ENCODE measurements at regions not wholly inside any gene's neighbourhood (a gene's known extent, or its start where the extent isn't known, plus 50 kb on each side); places are given as distances from the start of the nearest gene placed in this dataset.
"Not testable (repeated sequence)": the region's sequence is repeated elsewhere in the genome, so short reads cannot be mapped to it uniquely, and the experiment has no call there.

DNA sequence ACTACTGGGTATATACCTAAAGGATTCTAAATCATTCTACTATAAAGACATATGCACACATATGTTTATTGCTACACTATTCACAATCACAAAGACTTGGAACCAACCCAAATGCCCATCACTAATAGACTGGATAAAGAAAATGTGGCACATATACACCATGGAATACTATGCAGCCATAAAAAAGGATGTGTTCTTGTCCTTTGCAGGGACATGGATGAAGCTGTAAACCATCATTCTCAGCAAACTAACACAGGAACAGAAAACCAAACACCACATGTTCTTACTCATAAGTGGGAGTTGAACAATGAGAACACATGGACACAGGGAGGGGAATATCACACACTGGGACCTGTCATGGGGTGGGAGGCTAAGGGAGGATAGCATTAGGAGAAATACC is 249.0 kb downstream of the SLCO4C1 start:
- not testable (repeated sequence) for DNase-seq

DNA sequence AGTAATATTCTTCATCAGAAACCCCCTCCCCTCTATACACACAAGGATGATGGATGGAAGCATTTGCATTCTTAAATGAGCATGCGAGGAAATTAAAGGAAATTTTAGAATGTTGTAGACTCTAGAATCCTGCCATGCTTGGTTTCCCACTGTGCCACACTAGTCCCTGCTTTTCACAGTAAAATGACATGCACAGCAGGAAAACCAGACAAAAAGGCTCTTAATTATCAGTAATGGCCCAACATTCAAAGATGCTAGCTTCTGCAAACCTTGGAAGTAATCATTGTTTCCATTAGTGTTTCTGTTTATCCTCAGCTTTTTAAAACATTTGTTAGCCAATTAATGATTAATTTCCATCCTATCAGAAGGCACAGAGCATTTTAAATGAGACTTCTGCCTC is 255.8 kb downstream of the SLCO4C1 start:
- DNase-seq: no peak

DNA sequence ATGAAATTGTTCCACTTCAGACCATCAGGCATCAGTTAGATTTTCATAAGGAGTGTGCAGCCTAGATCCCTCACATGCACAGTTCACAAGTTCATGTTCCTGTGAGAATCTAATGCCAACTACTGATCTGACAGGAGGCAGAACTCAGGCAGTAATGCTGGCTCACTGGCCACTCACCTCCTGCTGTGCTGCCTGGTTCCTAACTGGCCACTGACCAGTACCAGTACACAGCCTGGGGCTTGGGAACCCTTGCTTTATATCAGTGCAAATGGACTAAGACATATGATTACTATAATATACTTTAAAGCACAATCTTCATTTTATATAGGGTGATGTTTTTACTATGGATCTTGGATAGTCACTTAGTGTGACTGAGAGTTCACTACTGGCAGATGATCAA is 259.2 kb downstream of the SLCO4C1 start:
- DNase-seq: no peak

DNA sequence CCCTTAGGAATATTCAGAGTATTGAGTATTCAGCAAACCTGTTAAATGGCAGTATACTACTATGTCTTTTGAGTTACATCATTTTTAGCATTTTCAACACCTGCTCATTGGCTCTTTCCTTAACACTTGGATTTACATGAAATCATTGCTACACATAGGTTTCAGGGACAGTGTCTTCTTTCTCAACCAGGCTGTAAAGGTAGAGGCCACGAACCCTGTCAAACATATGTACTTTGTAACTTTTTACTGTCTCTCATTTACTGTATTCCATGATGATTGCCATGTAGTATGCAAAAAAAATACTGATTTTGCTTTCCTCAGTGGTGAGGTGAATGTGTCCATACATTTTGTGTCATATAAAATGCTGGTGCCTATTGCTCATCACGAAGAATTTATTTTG is 264.4 kb downstream of the SLCO4C1 start:
- DNase-seq: no peak

DNA sequence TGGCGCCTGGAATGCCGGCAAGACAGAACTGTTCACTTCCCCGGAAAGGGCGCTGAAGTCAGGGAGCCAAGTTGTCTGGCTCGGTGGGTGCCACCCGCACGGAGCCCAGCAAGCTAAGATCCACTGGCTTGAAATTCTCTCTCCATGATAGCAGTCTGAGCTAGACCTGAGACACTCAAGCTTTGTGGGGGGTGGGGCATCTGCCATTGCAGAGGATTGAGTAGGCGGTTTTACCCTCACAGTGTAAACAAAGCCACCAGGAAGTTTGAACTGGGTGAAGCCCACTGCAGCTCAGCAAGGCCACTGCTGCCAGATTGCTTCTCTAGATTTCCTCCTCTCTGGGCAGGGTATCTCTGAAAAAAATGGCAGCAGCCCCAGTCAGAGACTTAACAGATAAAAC is 277.4 kb downstream of the SLCO4C1 start:
- DNase-seq: no peak

DNA sequence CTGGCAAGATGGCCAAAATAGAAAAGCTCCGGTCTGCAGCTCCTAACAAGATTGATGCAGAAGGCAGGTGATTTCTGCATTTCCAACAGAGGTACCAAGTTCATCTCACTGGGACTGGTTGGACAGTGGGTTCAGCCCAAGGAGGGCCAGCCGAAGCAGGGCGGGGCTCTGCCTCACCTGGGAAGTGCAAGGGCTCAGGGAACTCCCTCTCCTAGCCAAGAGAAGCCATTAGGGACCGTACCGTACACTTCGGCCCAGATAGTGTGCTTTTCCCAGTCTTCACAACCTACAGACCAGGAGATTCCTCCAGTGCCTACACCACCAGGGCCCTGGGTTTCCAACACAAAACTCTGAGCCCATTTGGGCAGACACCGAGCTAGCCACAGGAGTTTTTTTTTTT is 277.8 kb downstream of the SLCO4C1 start:
- no peak for DNase-seq

DNA sequence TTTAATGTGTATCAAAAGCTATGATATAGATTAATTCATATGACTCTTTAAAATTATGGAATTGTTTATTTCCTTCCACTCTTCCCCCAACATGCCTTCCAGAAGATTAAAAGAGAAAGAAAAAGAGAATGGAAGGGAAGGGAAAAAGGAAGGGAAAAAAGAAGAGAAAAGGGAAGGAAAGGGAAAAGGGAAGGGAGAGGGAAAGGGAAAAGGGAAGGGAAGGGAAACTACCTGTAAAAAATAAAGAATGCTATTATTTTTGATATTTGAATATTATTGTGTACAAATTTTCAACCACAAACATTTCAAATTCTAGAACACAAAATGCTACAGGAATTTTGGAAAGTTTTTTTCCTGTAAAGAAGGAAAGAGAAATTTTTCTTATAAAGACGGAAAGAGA is 281.7 kb downstream of the SLCO4C1 start:
- no peak for DNase-seq

DNA sequence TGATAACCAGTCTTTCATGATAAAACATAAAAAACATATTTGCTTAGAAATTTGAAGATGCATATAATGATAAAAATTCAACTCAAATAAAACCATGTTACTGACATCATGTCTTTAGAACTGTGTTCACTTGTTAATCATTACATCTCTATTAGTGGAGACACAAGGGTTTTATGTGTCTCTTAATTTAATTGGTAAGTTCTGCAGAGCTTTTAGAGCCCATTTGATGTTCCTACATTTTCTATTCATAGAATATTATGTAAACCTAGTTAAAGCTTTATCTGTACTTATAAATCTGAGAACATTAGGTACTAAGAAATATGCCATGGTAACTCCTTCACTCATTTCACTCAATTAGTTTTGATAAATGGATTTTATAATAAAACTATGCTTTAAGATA is 285.4 kb downstream of the SLCO4C1 start:
- DNase-seq: no peak

DNA sequence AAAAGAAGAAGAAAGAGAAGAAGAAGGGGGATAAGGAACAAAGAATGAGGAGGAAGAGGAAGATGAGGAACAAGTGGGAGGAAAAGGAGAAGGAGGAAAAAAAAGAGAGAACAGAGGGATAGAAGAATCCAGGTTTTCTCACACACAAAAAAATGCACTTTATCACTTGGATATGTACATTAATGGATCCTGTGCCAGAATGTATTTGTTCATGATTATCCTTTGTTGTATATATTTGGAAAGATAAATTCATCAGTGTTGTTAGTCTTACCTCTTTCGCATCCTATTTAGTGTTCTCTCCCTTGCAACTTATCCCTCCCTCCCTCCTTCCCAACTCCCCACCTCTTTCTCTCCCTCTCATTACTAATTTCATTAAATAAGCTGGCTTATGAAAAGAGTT is 298.8 kb downstream of the SLCO4C1 start:
- no peak for DNase-seq

DNA sequence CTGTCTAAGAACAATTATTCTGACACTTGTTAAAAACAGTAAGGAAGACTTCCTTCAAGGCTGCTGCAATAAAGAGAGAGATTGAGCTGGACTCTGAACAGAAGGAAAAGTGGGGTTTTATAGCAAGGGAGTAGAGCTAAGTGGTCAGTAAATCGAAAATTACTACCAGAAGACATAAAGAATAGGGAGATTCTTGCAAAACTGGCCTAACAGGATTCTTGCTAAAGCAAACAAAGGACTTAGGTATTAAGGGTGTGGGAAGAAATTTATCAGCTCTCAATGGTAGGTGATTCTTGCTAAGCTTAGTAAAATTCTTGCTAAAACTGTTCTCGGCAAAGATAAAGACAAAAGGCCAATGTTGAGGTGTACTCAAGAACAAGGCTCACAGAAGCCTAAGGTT is 300.5 kb downstream of the SLCO4C1 start:
- DNase-seq: no peak

DNA sequence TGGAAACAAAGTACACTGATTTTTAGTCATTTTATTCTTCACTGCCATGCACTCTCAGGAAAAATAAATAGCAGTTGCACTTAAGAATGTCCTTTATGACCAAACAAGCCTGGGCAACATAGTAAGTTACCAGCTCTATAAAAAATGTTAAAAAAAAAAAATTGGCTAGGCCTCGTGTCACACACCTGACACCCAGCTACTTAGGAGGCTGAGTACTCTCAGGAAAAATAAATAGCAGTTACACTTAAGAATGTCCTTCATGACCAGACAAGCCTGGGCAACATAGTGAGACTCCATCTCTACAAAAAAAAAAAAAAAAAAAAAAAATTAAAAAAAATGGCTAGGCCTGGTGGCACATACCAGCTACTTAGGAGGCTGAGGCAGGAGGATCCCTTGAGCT is 304.6 kb downstream of the SLCO4C1 start:
- DNase-seq: no peak

DNA sequence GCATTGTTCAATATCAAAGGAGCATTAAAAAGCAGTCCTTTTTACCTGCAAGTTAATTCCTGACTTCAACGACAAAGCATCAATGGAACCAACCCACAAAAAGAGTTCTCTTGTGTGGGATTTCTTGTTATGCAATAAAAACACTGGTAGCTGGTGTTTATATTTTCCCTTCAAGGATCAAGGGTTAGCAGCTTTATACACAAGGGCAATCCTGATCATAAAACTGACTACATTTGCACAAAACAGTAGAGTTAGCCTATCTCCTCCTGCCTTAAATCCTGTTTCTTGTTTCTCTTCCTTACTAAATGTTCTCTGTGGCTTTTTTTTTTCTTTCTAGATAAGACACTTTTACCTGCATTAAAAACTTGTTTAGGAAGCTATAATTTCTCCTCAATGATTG is 306.4 kb downstream of the SLCO4C1 start:
- DNase-seq: no peak

DNA sequence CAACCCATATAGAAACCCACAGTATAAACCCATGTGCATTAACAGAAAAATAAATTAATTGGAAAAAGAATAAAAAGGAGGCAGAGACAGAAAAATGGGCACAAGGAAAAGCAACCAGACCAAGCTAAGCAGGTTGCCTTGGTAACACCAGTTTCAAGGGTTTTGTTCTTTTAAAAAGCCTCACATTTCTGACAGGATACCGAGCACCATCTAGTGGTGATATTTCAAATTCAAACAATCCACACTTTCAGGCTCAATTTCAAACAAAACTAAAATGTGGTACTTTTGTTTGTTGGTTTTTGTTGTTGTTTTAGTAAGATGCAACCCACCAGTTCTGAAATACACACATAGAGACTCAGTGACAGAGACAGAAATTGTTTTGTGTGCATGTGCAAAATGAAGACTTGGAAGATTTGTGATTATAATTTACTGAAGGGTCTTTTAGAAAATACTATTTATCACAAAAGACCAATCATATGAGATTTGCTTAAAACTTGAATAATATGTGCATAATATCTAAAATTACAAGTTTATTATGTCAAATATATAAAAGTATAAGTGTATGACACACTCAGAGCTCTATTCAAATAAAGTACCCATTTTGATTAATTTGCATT is 318.2 kb downstream of the SLCO4C1 start:
- peak; percentile 35 for DNase-seq

DNA sequence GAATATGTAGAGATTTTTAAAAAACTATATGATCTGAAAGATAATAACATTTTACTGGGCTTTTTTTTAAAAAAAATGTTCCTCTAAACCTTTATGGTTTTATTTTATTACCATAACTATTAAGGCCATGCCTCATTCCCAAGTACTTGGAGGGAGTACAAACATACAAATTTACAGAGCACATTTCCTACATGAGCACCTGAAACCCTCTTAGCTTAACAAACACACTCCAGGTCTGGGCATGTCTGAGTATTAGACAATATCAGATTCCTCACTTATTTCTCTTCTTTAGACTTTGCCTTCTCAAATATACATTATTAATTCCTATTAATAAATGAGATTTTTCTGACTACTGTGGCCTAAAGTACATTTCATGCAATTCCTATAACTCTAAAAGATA is 319.2 kb downstream of the SLCO4C1 start:
- peak; percentile 16 for DNase-seq

DNA sequence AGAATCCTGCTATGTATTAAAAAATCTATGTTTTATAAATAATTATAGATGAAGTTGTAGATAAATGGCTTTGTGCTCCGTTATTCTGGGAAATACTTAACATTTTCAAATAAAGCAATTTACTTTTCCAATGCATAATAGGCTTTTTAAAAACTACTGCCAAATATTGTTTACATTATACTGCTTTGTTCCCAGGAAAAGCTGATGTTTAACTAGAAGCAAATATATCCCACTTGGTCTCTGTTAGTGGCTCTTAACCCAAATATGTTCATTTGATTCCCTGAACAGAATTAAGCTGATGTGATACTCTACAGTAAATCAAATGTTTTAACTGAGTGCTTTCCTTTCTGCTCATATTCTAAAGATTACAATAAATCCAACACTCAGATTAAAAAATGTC is 326.3 kb downstream of the SLCO4C1 start:
- no peak for DNase-seq

DNA sequence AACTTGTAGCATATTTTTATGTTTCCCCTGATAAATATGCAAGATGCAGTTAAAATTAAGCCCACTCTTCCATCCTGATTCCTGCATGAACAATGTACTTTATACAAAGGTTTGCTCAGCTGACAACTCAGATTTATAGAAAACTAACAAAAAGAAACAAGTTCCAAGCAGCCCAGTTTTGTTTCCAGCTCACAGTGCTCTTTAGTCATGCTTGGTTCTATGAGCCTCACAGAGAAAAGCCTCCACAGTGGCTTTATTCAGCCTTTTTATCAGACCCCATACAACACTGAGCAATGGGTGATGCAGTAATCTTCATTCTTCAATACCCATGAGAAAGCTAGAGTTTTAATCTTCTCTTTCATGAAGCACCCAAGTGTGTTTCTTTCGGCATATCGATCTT is 329.6 kb downstream of the SLCO4C1 start:
- DNase-seq: no peak

DNA sequence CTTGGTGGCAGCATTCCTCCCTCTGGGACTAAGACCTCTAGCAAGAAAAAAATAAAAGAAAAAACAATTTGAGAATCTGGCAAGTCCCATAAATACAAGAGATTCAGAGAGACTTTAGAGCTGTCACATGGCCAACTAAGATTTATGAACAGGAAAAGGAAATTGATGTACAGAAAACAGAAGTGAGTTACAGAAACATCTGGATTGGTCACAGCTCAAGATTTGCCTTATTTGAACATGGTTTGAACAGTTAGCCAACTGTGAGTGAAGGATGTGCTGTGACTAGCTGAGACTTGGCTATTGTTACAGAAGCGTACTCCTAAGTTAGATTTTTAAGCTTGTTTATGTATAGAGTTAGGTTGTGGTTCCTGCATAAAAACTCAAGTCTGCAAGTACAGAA is 340.2 kb downstream of the SLCO4C1 start:
- no peak for DNase-seq

DNA sequence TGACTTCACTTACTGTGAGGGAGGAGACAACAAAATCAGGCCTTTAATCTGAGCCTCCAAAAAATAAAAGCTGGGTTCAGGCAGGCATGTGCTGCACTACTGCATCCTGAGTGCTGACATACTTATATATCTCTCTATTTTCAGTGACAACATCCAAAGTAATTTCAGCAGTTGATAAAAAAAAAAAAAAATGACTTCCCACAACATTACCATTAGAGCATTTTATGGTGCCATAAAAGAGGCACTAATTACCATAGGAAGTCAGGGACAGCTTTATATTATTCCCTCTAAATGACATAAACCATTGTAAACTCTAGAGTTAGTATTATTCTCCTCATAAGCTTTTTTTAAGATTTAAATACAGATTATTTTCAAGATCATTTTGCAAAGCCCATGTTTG is 346.1 kb downstream of the SLCO4C1 start:
- no peak for DNase-seq

DNA sequence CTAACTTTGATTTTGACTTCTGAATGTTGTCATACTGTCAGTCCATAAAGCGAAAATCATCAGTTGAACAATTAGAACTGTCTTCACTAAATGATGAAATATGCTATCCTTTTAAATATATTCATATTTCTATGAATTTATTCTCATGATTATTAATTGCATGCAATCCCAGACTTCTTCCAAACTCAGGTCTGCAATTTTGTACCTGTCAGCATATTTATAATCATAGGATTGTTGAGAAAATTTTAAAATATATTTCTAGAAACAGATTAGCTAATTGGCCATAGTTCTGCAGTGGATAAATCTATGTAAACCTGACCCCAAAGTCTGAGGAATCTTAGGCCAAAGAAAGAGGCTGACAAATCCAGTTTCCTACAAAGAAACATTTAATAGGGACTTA is 347.5 kb downstream of the SLCO4C1 start:
- no peak for DNase-seq

DNA sequence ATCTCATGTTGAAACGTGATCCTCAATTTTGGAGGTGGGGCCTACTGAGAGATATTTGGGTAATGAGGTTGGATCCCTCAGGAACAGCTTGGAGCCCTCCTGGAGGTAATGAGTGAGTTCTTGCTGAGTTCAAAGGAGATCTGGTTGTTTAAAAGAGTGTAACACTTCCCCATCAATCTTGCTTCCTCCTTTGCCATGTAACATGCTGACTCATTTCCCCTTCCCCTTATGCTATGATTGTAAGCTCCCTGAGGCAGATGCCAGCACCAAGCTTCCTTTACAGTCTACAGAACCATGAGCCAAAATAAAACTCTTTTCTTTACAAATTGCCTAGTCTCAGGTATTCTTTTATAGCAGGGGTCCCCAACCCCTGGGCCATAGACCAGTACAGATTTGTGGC is 352.3 kb downstream of the SLCO4C1 start:
- DNase-seq: no peak

DNA sequence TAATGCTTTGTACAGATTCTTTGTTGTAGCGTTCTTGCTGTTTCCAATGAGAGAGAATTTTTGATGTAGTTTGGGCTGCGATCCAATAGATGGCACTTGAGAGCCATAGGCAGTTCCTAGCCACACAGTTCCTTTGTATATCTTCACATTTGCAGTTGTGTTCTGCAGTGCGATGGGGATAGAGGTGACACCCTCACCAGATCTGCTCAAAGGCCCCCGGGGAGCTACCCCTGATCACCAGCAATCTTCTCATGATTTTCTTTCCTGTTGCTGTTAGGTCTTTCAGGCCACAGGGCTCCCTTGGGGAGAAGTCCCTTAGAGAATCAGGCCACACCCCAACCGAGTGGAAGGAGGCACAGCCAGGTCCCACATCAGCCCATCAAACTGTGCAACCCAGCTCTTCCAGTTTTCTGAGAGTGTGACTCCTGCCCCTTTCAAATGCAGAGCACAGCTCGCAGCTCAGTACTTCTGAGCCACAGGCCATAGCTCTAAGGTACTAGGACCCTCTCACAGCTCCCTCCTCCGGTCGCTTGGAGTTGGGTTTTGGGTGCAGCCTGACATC is 353.7 kb downstream of the SLCO4C1 start:
- DNase-seq: peak; percentile 21

DNA sequence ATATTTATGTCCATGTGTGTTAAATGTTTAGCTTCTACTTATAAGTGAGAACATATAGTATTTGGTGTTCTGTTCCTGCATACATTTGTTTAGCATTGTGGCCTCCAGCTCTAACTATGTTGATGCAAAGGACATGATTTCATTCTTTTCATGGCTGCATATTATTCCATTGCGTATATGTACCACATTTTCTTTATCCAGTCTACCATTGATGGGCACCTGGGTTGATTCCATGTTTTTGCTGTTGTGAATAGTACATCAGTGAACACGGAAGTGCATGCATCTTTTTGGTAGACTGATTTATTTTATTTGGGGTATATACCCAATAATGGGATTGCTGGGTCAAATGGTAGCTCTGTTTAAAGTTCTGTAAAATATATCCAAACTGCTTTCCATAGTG is 359.0 kb downstream of the SLCO4C1 start:
- no peak for DNase-seq

DNA sequence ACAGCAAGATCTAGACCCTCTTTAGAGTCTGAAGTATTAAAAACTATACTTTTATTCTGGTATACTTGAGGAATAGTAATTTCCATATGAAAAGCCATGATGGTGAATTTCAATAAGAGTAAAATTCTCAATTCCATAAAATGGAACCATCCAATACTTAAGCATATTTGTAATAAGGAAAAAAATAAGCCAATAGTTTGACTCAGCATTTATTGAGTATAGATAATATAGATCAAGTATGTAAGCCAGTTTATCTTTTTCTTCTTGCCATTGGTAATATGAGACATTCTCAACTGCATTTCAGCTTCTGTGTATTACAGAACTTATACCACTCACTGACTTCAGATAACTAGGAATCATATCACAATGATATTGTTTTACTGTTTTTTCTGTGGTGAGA is 361.0 kb downstream of the SLCO4C1 start:
- DNase-seq: no peak

DNA sequence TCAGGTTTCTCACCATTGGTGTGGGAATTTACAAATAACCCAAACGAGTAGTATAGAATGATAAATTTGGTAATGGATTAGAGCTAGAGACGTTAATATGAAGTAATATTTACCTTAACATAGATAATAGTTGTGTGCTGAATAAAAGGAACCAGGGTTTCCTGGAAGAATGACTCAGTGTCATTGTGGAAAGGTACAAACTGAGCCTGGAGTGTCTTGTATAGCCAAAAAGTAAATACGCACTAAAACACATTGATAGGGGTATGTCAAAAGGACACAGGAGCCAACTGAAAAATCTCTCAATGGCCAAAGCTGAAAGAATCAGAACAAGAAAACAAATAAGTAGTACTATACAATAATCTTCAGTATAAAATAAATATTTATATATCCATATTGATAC is 363.5 kb downstream of the SLCO4C1 start:
- DNase-seq: no peak

DNA sequence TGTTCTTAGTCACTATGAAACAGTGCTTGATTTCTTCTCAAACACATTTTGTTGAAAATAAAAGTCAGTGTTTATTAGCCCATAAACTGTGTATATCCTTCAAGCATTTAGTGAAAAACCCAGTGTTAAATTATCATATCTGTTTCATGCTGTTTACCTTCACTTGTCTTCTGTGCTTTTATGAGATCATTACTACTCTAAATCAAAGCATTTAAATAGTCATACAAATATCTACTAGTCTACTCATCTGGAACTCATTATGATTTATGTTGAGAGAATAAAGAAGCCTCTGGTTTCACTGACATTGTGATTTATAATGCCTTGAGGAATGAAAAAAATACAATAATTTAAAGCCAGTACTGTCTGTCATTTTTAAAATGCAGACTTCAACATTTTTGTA is 366.5 kb downstream of the SLCO4C1 start:
- no peak for DNase-seq

DNA sequence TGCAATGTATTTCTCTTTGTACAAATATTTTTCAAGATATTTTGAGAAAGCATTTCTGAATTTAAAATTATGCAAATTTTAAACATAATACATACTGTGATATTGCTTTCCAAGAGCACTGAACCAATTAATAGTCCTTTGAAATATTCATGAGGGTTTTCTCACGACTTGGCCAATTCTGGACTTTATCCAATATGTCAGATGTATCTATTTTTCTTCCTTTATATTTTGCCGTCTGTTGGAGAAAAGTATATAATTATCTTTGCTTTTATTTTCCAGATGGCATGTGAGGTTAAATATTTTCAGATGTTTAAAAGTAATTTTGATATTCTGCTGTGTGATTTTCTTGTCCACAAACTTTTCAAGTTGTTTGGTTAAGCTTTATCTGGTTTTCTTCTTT is 378.9 kb downstream of the SLCO4C1 start:
- no peak for DNase-seq
